ENCODE measurements at regions not wholly inside any gene's neighbourhood (a gene's known extent, or its start where the extent isn't known, plus 50 kb on each side); places are given as distances from the start of the nearest gene placed in this dataset.
"Not testable (repeated sequence)": the region's sequence is repeated elsewhere in the genome, so short reads cannot be mapped to it uniquely, and the experiment has no call there.

DNA sequence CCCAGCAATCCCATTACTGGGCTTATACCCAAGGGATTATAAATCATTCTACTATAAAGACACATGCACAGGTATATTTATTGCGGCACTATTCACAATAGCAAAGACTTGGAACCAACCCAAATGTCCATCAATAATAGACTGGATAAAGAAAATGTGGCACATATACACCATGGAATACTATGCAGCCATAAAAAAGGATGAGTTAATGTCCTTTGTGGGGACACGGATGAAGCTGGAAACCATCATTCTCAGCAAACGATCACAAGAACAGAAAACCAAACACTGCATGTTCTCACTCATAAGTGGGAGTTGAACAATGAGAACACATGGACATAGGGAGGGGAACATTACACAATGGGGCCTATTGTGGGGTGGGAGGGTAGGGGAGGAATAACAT is 224.4 kb upstream of the SERP2 start:
- TF ChIP-seq, protein P1, sequence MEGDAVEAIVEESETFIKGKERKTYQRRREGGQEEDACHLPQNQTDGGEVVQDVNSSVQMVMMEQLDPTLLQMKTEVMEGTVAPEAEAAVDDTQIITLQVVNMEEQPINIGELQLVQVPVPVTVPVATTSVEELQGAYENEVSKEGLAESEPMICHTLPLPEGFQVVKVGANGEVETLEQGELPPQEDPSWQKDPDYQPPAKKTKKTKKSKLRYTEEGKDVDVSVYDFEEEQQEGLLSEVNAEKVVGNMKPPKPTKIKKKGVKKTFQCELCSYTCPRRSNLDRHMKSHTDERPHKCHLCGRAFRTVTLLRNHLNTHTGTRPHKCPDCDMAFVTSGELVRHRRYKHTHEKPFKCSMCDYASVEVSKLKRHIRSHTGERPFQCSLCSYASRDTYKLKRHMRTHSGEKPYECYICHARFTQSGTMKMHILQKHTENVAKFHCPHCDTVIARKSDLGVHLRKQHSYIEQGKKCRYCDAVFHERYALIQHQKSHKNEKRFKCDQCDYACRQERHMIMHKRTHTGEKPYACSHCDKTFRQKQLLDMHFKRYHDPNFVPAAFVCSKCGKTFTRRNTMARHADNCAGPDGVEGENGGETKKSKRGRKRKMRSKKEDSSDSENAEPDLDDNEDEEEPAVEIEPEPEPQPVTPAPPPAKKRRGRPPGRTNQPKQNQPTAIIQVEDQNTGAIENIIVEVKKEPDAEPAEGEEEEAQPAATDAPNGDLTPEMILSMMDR (conservative IDR thresholded peaks at IDR 0.05; ENCODE audit: low read length) = not testable (repeated sequence)
- TF ChIP-seq EZH2phosphoT487 (IDR thresholded peaks at IDR 0.05; ENCODE audit: borderline replicate concordance, low read depth, low read length) = not testable (repeated sequence)

Measured in OCI-LY7 (cell line).